HG03460 (cell line): ENCODE measurements at regions not wholly inside any gene's neighbourhood (a gene's known extent, or its start where the extent isn't known, plus 50 kb on each side); places are given as distances from the start of the nearest gene placed in this dataset.

ENCODE experiments used
- ATAC-seq: cut with Tn5 transposase; IDR thresholded peaks from one replicate; pipeline ENCODE4 v1.9.1; 2021; ENCODE audit not compliant: unreplicated experiment

DNA sequence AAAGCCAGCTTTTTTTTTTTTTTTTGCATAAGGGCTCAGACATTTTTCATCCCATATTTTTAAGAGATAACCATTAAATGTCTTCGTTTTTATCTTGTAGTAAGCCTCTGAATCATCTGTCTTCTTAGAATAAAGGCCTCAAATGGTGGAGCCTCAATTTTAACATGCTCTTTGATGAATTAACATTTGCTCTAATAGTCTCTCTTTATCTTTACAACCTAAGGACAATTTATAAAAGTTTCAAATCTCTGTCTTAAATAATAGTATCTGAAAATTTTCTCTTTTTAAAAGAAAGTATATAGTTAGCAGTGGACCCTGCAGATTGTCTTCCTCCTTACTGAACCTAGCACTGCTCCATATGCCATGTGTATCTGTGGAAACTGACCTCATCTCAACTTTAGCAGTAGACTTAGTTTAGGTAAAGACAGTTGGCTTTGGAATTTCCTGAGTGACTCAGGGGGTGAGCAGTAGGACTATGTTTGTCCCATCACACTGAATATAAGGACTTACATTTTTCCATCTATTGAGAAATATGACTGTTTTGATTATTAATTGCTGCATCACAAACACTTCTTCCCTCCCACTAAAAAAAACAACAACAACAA is 1658.0 kb downstream of the STIM2 start:
- ATAC-seq: no peak

DNA sequence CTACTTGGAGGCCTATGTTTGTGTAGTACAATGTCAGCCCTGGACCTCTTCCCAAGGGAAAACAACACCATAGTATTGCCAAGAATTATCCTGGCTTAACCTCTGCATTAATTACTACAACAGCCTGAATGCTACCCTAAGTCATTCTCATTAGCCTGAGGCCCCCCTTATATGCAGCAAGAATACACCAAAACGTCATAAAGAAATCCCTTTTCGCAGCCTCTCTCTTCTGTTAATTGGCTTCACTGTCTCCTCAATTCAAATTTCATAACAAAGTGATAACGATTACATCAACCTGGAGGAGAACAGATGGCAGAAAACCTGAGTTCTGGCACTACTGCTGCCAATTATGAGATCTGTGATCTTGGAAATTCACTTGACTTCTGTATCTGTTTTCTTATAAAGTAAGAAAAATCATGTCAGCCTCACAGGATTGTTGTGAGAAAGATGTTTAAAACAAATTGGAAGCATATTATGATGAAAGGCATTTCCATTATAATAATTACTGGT is 1663.1 kb downstream of the STIM2 start:
- no peak for ATAC-seq

DNA sequence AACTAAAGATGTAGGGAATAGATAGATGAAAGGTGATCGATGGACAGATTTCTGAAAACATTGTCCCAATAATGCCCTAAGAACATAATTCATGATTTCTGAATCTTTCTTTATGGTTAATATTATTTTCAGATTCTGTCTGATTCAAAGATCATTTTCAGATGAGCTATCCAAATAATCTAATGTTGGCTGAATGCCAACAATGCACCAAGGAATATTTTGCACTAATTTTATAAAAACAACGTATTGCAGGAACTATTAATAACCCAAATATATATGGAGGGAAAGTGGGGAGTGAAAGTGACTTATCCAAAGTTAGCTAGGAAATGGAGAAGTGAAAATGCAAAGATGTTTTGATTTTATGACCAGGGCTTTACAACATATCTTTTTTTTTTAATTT is 1675.5 kb downstream of the STIM2 start:
- no peak for ATAC-seq

GRCh38 chr4:28545986-28546385 is 1685.3 kb downstream of the STIM2 start:
- no peak for ATAC-seq

GRCh38 chr4:28548136-28548535 is 1687.5 kb downstream of the STIM2 start:
- no peak for ATAC-seq

GRCh38 chr4:28548594-28548993 is 1688.0 kb downstream of the STIM2 start:
- no peak for ATAC-seq

DNA sequence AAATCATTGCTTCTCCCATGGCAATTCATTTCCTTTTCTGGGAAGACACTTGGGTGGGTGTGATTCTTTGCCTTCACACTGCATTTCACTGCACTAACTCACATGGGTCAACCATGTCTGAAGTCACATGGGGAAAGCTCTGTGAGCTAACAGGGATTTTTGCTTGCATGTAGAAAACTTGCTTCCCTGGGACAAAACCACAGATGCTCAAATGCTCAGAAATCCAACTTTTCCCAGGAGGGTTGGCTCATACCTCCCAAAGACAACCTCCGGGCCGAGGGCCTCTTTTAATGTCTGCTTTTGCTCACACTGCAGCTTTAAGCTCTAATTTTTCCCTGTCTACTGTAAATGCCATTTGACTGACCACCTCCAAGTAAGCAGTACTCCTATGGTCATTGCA is 1695.2 kb downstream of the STIM2 start:
- ATAC-seq: no peak

- no peak for ATAC-seq
Observed at GRCh38 chr4:28557755-28558154, 1697.1 kb downstream of the STIM2 start.

DNA sequence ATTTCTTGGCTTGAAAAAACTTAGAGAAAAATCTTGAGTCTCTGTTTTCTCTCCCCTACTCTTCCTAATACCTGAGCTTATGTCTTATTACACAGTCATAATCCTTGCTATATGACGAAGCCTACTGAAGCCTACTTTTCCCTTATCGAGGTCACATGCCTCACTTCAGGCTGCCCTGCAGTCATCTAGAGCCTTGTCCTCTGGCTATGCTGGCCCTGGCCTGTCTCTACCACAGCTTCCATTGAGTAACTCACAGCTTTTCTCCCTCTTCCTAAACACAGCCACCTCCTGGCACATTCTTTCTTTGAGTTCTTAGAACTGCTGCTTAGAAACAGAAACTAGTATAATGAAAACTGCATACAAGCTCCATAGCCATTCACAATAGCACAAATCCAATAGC is 1698.3 kb downstream of the STIM2 start:
- ATAC-seq: no peak

DNA sequence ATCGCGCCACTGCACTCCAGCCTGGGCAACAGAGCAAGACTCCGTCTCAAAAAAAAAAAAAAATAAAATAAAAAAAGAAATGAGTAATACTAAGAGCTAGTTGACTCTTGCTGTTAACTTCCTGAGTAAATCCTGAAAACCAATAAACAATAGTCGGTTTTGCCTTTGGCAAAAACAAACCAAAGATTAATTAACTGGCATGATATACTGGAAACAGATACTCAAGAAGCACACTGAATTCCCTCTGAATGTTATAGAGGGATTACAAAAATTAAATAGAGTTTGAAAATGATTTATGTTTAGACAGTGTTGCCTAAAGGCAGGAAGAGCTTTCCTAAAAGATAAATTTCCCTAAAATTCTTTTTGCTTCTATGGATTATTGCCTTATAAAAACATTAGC is 1702.3 kb downstream of the STIM2 start:
- no peak for ATAC-seq

- ATAC-seq: no peak
Observed at GRCh38 chr4:28565396-28565795, 1704.8 kb downstream of the STIM2 start.

DNA sequence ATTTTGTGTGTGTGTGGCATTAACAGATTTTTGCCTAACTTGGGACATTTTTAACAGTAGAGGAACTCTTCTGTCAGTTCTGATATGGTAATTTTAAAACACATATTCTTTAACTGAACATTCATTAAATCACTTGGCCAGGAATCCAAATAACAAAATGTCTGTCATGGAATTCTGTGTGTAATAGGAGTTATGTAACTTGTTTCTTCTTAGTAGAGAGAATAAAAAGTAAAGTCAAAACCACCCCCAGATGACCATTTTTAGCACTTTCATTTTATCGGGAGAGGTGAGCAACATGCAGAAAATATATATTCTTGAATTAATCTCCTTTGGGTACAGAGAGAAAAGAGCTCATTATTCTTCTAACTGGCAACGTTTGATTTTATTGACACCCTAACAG is 1740.3 kb downstream of the STIM2 start:
- no peak for ATAC-seq

- ATAC-seq: no peak
Observed at GRCh38 chr4:28621591-28621990, 1761.0 kb downstream of the STIM2 start.

- no peak for ATAC-seq
Observed at GRCh38 chr4:28636971-28637370, 1776.3 kb downstream of the STIM2 start.

DNA sequence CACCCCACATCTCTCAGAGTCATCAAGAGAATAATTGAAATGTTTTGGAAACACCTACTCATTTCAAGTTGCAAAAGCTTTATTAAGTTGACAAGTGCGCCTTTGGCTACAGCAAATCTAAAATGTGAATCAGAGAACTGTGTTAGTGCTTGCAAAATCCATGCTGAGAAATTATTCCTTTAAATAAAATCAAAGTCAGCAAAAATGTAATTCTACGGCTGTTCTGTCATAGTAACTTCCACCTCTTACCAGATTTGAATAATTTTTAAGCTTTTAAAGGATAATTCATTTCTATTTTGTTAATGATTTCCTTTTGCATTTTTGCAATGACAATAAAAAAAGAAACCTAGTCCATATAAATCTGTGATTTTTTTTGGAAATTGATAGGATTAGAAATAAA is 1779.1 kb downstream of the STIM2 start:
- no peak for ATAC-seq

- no peak for ATAC-seq
Observed at GRCh38 chr4:28654618-28655017, 1794.0 kb downstream of the STIM2 start.

DNA sequence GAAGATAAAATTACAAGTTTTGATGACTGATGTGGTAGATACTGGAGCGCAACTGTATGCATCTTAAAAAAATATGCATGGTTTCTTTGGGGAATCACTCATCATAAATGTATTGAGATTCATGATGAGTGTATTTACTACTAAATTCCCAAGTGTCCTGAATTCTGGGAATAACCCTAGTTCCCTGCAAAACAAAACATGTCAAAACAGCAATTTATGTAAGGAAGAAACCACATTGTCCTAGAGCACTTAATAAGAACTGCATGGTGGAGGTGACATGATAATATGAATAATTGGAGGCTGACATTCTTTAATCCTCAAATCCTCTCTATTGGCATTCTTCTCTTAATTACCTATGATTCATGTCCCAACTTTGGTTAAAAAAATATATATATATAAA is 1804.7 kb downstream of the STIM2 start:
- ATAC-seq: no peak

- no peak for ATAC-seq
Observed at GRCh38 chr4:28675582-28675981, 1814.9 kb downstream of the STIM2 start.

DNA sequence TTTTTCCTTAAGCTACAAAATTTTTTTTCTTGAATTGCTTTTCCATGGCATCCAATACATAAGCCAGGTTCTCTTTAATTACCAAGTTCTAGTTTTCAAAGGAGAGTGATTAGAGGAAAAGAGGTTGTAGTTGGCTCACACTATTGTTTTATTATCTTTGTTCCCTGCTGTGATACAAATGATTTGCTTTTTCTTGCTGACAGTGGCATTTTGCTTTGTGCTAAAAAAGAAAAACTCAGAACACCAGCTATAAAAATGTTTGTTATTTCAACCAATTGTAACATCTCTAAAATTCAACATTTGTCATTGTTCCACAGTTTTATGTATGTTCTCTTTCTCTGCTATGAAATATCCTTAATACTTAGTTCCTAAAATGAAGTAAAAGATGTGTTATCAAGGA is 1817.2 kb downstream of the STIM2 start:
- ATAC-seq: no peak

DNA sequence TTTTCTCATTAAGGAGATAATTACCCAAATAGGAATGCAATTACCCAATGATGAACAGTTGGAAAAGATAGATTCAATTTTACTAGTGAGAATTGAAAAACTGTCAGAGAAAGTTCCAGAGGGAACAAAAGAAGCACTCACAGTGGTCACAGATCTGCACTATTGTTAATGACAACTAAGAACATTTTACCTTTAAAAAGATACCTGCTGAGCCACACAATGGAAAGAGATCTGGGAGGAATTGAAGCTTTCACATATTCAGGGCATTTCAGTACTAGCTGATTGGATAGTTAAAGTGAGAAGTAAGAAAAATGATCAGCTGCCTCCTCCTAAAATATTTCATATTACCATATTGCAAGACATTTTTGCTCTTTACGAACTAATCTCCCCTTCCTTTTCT is 1822.2 kb downstream of the STIM2 start:
- ATAC-seq: no peak

GRCh38 chr4:28686618-28687017 is 1826.0 kb downstream of the STIM2 start:
- no peak for ATAC-seq

DNA sequence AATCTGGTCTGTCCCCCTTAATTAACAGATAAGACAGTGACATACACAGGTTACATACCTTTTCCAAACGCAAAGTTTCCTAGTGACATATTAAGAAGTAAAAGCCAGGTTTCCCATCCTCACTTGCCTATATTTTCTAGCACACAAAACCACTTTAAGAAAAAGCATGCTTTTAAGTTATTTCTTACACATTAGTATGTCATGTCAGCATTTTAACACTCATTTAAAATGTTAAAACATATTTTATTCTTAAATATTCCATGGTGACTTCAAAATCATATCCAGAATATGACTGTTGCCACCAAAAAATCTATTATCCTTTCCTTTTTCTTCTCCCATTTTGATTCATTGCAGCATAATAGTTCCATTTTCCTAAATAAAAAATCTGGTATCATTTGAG is 1830.2 kb downstream of the STIM2 start:
- no peak for ATAC-seq

- no peak for ATAC-seq
Observed at GRCh38 chr4:28702571-28702970, 1841.9 kb downstream of the STIM2 start.
